Prostate gland (tissue), 2 donors: ENCODE measurements at regions not wholly inside any gene's neighbourhood (a gene's known extent, or its start where the extent isn't known, plus 50 kb on each side); places are given as distances from the start of the nearest gene placed in this dataset.

Source experiments
- CTCF ChIP-seq, 4 experiments: fragments of 200-600 bp in 2 of 4; fragments of 450-650 bp in 2 of 4; sonication (generic) in 2 of 4; IDR thresholded peaks; 1 replicate in 3 of 4; 2 replicates in 1 of 4; pipeline ENCODE4 v1.5.1; 2016 to 2019; ENCODE audit warnings: antibody characterized with exemption in 4 of 4, mild to moderate bottlenecking in 2 of 4, moderate library complexity in 2 of 4
- POLR2A ChIP-seq: fragments of 450-650 bp; IDR thresholded peaks from one replicate; pipeline ENCODE4 v1.6.1; 2016; ENCODE audit warnings: antibody characterized with exemption, mild to moderate bottlenecking
- POLR2AphosphoS5 ChIP-seq: sonication (generic); formaldehyde crosslinking; IDR thresholded peaks from one replicate; pipeline ENCODE4 v1.6.1; 2017; ENCODE audit warnings: antibody characterized with exemption

- TF ChIP-seq CTCF (IDR thresholded peaks at IDR 0.05) (no peak), POLR2A (no peak), POLR2AphosphoS5 (no peak)
Measured at GRCh38 chr16:13780406-13781168, 139.4 kb upstream of the ERCC4 start.
